ENCODE measurements at regions not wholly inside any gene's neighbourhood (a gene's known extent, or its start where the extent isn't known, plus 50 kb on each side); places are given as distances from the start of the nearest gene placed in this dataset.
A peak's percentile ranks its signal among the peaks of the same experiment; 100 is the strongest.

GRCh38 chr4:124262211-124263179 is 450.0 kb downstream of the ANKRD50 start:
- TF ChIP-seq CTCF (IDR thresholded peaks at IDR 0.05) (peak; percentile 64 to 86 (median 78)), POLR2A (IDR thresholded peaks at IDR 0.05) (no peak)

All from esophagus squamous epithelium (tissue), 4 donors.